OCI-LY7 (cell line): ENCODE measurements at regions not wholly inside any gene's neighbourhood (a gene's known extent, or its start where the extent isn't known, plus 50 kb on each side); places are given as distances from the start of the nearest gene placed in this dataset.

ENCODE experiments used
- BruUV-seq: library from RNA; stranded (reverse); fragments of 400-500 nt; replicated peaks from 2 replicates; lab custom pipeline; 2021; lab: Mats Ljungman, UMichigan
- CTCF ChIA-PET: fragments of 300-600 bp; sonication (Branson Sonifier 250); formaldehyde crosslinking; loops from one replicate; lab custom pipeline; 2022; ENCODE audit warnings: antibody characterized with exemption; ENCODE audit not compliant: unreplicated experiment; lab: Charles Lee
- POLR2A ChIA-PET: fragments of 300-600 bp; sonication (Branson Sonifier 250); formaldehyde crosslinking; loops from one replicate; lab custom pipeline; 2022; ENCODE audit warnings: antibody characterized with exemption; lab: Charles Lee
- DNase-seq: peaks from one replicate; pipeline ENCODE4 v3.0.0-alpha.2; 2015; ENCODE audit warnings: low spot score
- H2AFZ ChIP-seq: fragments of 200-600 bp; sonication (generic), shearing (Covaris generic); 2 replicates; pipeline ENCODE4 v1.6.1; 2014; ENCODE audit warnings: mild to moderate bottlenecking, antibody characterized with exemption, low read length, moderate library complexity
- H3K27ac ChIP-seq: fragments of 200-600 bp; sonication (generic); 2 replicates; pipeline ENCODE4 v1.5.1; 2014; ENCODE audit warnings: mixed run types, low read depth, mild to moderate bottlenecking, moderate library complexity, low read length, inconsistent platforms; ENCODE audit not compliant: poor library complexity, severe bottlenecking
- H3K36me3 ChIP-seq: fragments of 200-600 bp; sonication (generic); 2 replicates; pipeline ENCODE4 v1.6.1; 2014; ENCODE audit warnings: mild to moderate bottlenecking, antibody characterized with exemption, low read length, moderate library complexity, mixed read lengths; ENCODE audit not compliant: insufficient read depth
- H3K4me1 ChIP-seq: fragments of 200-600 bp; sonication (generic); 2 replicates; pipeline ENCODE4 v1.5.1; 2014; ENCODE audit warnings: mild to moderate bottlenecking, low read length; ENCODE audit not compliant: insufficient read depth, poor library complexity, severe bottlenecking
- H3K4me2 ChIP-seq: fragments of 200-600 bp; sonication (generic); 2 replicates; pipeline ENCODE4 v1.6.1; 2014; ENCODE audit warnings: mild to moderate bottlenecking, low read length
- H3K4me3 ChIP-seq: fragments of 200-600 bp; sonication (generic); 2 replicates; pipeline ENCODE4 v1.5.1; 2014; ENCODE audit warnings: mild to moderate bottlenecking, low read depth, low read length; ENCODE audit not compliant: poor library complexity, severe bottlenecking
- H3K79me2 ChIP-seq: fragments of 200-600 bp; sonication (generic); 2 replicates; pipeline ENCODE4 v1.6.1; 2016; ENCODE audit warnings: low read depth, mild to moderate bottlenecking, low read length, moderate library complexity, mixed read lengths; ENCODE audit not compliant: insufficient read depth
- H3K9me2 ChIP-seq: fragments of 200-600 bp; sonication (generic); 2 replicates; pipeline ENCODE4 v1.6.1; 2016; ENCODE audit warnings: mild to moderate bottlenecking, low read length, mixed read lengths; ENCODE audit not compliant: insufficient read depth
- H3K9me3 ChIP-seq: fragments of 200-600 bp; sonication (generic); 2 replicates; pipeline ENCODE4 v1.6.1; 2014; ENCODE audit warnings: mild to moderate bottlenecking, mixed run types, low read length, mixed read lengths
- H4K20me1 ChIP-seq: fragments of 200-600 bp; sonication (generic); 2 replicates; pipeline ENCODE4 v1.6.1; 2014; ENCODE audit warnings: mild to moderate bottlenecking, antibody characterized with exemption, low read length, moderate library complexity, mixed read lengths; ENCODE audit not compliant: insufficient read depth
- EZH2phosphoT487 ChIP-seq: fragments of 200-600 bp; sonication (generic); IDR thresholded peaks from 2 replicates; pipeline ENCODE4 v1.6.1; 2018; ENCODE audit warnings: low read depth, borderline replicate concordance, mild to moderate bottlenecking, mixed run types, antibody characterized with exemption, low read length, moderate library complexity, mixed read lengths
- intact Hi-C: fragments of 100-400 bp; cut with micrococcal nuclease; formaldehyde crosslinking; loops from one replicate; pipeline ENCODE4 v1.10.0; 2022; ENCODE audit not compliant: unreplicated experiment
- TF ChIP-seq, protein P1 (sequence below): fragments of 200-600 bp; sonication (generic); conservative IDR thresholded peaks from 2 replicates; pipeline ENCODE4 v1.5.1; 2014; ENCODE audit warnings: mild to moderate bottlenecking, antibody characterized with exemption, low read length, moderate library complexity, mixed read lengths

DNA sequence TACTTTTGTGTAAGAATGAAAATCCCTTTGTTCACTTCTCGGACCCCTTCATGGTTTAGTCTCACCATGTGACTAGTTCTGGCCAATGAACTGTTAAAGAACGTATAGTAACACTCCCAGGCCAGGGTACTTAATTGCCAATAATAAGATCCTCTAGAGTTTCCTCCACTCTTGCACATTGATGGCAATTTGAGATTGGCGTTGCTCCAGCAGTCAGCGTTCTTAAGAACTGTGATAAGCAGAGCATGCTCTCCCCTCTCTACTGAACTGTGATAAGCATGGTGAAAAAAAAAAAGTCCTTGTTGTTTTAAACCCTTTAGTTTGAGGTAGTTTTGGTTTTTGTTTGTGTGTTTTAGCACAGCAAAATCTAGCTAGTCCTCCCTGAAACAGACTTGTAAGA lies 854.5 kb downstream of the SLC6A15 start:
- H3K9me3 ChIP-seq: 0 out of 2 replicates have a peak, but pooled peaks cover 4% of the 10 kb centered on the region
- H3K4me1 ChIP-seq: no peaks in the 10 kb centered on the region
- BruUV-seq: no TSS peak
- no peak for DNase-seq
- no peak for TF ChIP-seq EZH2phosphoT487
- TF ChIP-seq, protein P1, sequence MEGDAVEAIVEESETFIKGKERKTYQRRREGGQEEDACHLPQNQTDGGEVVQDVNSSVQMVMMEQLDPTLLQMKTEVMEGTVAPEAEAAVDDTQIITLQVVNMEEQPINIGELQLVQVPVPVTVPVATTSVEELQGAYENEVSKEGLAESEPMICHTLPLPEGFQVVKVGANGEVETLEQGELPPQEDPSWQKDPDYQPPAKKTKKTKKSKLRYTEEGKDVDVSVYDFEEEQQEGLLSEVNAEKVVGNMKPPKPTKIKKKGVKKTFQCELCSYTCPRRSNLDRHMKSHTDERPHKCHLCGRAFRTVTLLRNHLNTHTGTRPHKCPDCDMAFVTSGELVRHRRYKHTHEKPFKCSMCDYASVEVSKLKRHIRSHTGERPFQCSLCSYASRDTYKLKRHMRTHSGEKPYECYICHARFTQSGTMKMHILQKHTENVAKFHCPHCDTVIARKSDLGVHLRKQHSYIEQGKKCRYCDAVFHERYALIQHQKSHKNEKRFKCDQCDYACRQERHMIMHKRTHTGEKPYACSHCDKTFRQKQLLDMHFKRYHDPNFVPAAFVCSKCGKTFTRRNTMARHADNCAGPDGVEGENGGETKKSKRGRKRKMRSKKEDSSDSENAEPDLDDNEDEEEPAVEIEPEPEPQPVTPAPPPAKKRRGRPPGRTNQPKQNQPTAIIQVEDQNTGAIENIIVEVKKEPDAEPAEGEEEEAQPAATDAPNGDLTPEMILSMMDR: no peak
- ChIA-PET POLR2A (no interaction called here), CTCF (no interaction called here)
- H3K36me3 ChIP-seq: no peaks in the 10 kb centered on the region
- H2AFZ ChIP-seq: no peak overlapping the region
- no peak overlapping the region for H3K4me3 ChIP-seq
- no peaks in the 10 kb centered on the region for H4K20me1 ChIP-seq
- no peaks in the 10 kb centered on the region for H3K79me2 ChIP-seq
- no peak overlapping the region for H3K27ac ChIP-seq
- no peaks in the 10 kb centered on the region for H3K9me2 ChIP-seq
- intact Hi-C loops: no loop called here
- no peak overlapping the region for H3K4me2 ChIP-seq

DNA sequence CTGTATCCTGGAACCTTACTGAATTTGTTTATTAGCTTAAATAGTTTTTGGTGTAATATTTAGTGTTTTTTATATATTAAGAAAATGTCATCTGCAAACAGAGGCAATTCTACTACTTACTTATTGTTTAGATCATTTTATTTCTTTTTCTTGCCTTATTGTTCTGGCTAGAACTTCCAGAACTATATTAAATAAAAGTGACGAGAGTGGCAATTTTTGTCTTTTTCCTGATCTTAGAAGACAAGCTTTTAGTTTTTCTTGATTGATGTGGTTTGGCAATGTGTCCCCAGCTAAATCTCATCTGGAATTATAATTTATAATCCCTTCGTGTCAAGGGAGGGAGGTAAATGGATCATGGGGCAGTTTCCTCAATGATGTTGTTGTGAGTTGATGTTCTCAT lies 857.8 kb downstream of the SLC6A15 start:
- 0 out of 2 replicates have a peak, but pooled peaks cover 4% of the 10 kb centered on the region for H3K9me3 ChIP-seq
- H3K79me2 ChIP-seq: no peaks in the 10 kb centered on the region
- no peak overlapping the region for H3K4me2 ChIP-seq
- DNase-seq: no peak
- ChIA-PET CTCF (no interaction called here), POLR2A (no interaction called here)
- H3K4me1 ChIP-seq: no peaks in the 10 kb centered on the region
- no peak overlapping the region for H3K4me3 ChIP-seq
- no peak overlapping the region for H3K27ac ChIP-seq
- no peaks in the 10 kb centered on the region for H3K36me3 ChIP-seq
- no peak for TF ChIP-seq EZH2phosphoT487
- TF ChIP-seq, protein P1: no peak
- H4K20me1 ChIP-seq: no peaks in the 10 kb centered on the region
- intact Hi-C loops: no loop called here
- no peak overlapping the region for H2AFZ ChIP-seq
- no TSS peak for BruUV-seq
- H3K9me2 ChIP-seq: no peaks in the 10 kb centered on the region

DNA sequence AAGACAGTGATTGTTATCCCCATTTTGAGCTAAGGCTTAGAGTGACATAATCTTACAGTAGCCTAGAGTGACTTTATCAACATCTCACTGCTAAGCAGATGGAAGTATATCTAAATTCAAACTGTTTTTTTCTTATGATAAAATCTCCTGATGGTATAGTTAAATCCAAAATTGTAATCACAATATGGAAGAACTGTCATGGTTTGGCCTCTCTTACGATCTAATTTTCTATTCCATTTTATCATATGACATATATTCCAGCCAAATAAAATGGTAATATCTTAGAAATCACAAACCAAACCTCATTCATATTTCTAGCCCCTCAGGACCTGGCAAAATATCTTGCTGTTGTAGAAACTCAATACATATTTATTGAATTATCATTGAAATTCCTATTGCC lies 864.7 kb downstream of the SLC6A15 start:
- BruUV-seq: no TSS peak
- ChIA-PET POLR2A (no interaction called here), CTCF (no interaction called here)
- DNase-seq: no peak
- H3K36me3 ChIP-seq: no peaks in the 10 kb centered on the region
- H3K4me2 ChIP-seq: no peak overlapping the region
- no peaks in the 10 kb centered on the region for H3K9me3 ChIP-seq
- H4K20me1 ChIP-seq: no peaks in the 10 kb centered on the region
- H3K79me2 ChIP-seq: no peaks in the 10 kb centered on the region
- H3K27ac ChIP-seq: no peak overlapping the region
- no peak overlapping the region for H2AFZ ChIP-seq
- no peak overlapping the region for H3K4me3 ChIP-seq
- no peaks in the 10 kb centered on the region for H3K9me2 ChIP-seq
- TF ChIP-seq, protein P1: no peak
- no peak for TF ChIP-seq EZH2phosphoT487
- H3K4me1 ChIP-seq: no peaks in the 10 kb centered on the region
- intact Hi-C loops: no loop called here
